KMS-11 (cell line): ENCODE measurements at regions not wholly inside any gene's neighbourhood (a gene's known extent, or its start where the extent isn't known, plus 50 kb on each side); places are given as distances from the start of the nearest gene placed in this dataset.

ENCODE experiments used
- H2AFZ ChIP-seq: fragments of 200-600 bp; sonication (generic); 2 replicates; pipeline ENCODE4 v1.6.1; 2016; ENCODE audit warnings: antibody characterized with exemption, mixed run types, low read depth
- H3K27ac ChIP-seq: fragments of 200-600 bp; sonication (generic); 2 replicates; pipeline ENCODE4 v1.6.1; 2016; ENCODE audit warnings: mild to moderate bottlenecking, mixed run types
- H3K27me3 ChIP-seq: fragments of 200-600 bp; sonication (generic); 2 replicates; pipeline ENCODE4 v1.6.1; 2017; ENCODE audit warnings: mild to moderate bottlenecking, low read depth, mixed run types, moderate library complexity; ENCODE audit not compliant: insufficient read depth
- H3K36me3 ChIP-seq: fragments of 200-600 bp; sonication (generic); 2 replicates; pipeline ENCODE4 v1.6.1; 2017; ENCODE audit warnings: mild to moderate bottlenecking, mixed run types; ENCODE audit not compliant: insufficient read depth
- H3K4me1 ChIP-seq: fragments of 200-600 bp; sonication (generic); 2 replicates; pipeline ENCODE4 v1.6.1; 2016; ENCODE audit warnings: mild to moderate bottlenecking, low read depth, mixed run types; ENCODE audit not compliant: poor library complexity, severe bottlenecking
- H3K4me2 ChIP-seq: fragments of 200-600 bp; sonication (generic); 2 replicates; pipeline ENCODE4 v1.7.0; 2016; ENCODE audit warnings: mild to moderate bottlenecking, mixed run types
- H3K4me3 ChIP-seq: fragments of 200-600 bp; sonication (generic); IDR thresholded peaks from 2 replicates; pipeline ENCODE4 v1.6.1; 2017; ENCODE audit warnings: low read depth, low read length, mixed read lengths; ENCODE audit not compliant: insufficient read depth
- H3K79me2 ChIP-seq: fragments of 200-600 bp; sonication (generic); 2 replicates; pipeline ENCODE4 v1.6.1; 2016; ENCODE audit warnings: low read depth, mixed run types; ENCODE audit not compliant: insufficient read depth
- H3K9ac ChIP-seq: fragments of 200-600 bp; sonication (generic); 2 replicates; pipeline ENCODE4 v1.6.1; 2016; ENCODE audit warnings: mild to moderate bottlenecking, mixed run types
- H4K20me1 ChIP-seq: fragments of 200-600 bp; sonication (generic); 2 replicates; pipeline ENCODE4 v1.6.1; 2016; ENCODE audit warnings: mild to moderate bottlenecking, mixed run types; ENCODE audit not compliant: insufficient read depth
- TF ChIP-seq, protein P1 (sequence below): fragments of 200-600 bp; sonication (generic); conservative IDR thresholded peaks from 2 replicates; pipeline ENCODE4 v1.6.1; 2017; ENCODE audit warnings: low read depth, mild to moderate bottlenecking, antibody characterized with exemption, low read length, moderate library complexity, mixed read lengths

DNA sequence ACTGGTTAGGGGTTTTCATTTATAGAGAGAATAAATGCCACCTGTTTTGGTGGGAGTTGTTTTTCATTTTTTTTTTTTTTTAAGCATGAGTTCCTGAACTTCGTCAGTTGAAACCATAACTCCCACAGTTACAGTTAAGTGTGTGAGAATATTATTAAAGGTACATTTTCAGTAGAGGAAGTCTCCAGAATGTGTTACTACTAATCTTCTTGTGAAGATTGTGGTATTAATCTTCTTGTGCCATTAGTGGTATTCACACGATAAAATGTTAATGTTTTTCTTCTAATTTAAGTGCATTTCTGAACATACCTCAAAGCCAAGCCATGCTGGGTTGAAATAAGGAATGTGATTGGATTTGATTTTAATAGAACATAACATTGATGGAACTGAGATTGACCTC lies 437.9 kb upstream of the GOLIM4 start:
- H3K79me2 ChIP-seq = no peaks in the 10 kb centered on the region
- no peak overlapping the region for H3K4me2 ChIP-seq
- TF ChIP-seq, protein P1, sequence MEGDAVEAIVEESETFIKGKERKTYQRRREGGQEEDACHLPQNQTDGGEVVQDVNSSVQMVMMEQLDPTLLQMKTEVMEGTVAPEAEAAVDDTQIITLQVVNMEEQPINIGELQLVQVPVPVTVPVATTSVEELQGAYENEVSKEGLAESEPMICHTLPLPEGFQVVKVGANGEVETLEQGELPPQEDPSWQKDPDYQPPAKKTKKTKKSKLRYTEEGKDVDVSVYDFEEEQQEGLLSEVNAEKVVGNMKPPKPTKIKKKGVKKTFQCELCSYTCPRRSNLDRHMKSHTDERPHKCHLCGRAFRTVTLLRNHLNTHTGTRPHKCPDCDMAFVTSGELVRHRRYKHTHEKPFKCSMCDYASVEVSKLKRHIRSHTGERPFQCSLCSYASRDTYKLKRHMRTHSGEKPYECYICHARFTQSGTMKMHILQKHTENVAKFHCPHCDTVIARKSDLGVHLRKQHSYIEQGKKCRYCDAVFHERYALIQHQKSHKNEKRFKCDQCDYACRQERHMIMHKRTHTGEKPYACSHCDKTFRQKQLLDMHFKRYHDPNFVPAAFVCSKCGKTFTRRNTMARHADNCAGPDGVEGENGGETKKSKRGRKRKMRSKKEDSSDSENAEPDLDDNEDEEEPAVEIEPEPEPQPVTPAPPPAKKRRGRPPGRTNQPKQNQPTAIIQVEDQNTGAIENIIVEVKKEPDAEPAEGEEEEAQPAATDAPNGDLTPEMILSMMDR = no peak
- H2AFZ ChIP-seq = no peak overlapping the region
- no peak overlapping the region for H3K27ac ChIP-seq
- H4K20me1 ChIP-seq = no peaks in the 10 kb centered on the region
- no peaks in the 10 kb centered on the region for H3K4me1 ChIP-seq
- no peak overlapping the region for H3K9ac ChIP-seq
- H3K36me3 ChIP-seq = no peaks in the 10 kb centered on the region
- H3K4me3 ChIP-seq = no peak overlapping the region
- no peaks in the 10 kb centered on the region for H3K27me3 ChIP-seq

GRCh38 chr3:168532135-168532534 lies 436.4 kb upstream of the GOLIM4 start:
- TF ChIP-seq, protein P1 = no peak
- no peaks in the 10 kb centered on the region for H3K36me3 ChIP-seq
- H3K79me2 ChIP-seq = no peaks in the 10 kb centered on the region
- H4K20me1 ChIP-seq = no peaks in the 10 kb centered on the region
- H3K4me2 ChIP-seq = no peak overlapping the region
- H3K4me1 ChIP-seq = no peaks in the 10 kb centered on the region
- H3K27me3 ChIP-seq = no peaks in the 10 kb centered on the region
- no peak overlapping the region for H3K27ac ChIP-seq
- no peak overlapping the region for H3K4me3 ChIP-seq
- no peak overlapping the region for H3K9ac ChIP-seq
- H2AFZ ChIP-seq = no peak overlapping the region

DNA sequence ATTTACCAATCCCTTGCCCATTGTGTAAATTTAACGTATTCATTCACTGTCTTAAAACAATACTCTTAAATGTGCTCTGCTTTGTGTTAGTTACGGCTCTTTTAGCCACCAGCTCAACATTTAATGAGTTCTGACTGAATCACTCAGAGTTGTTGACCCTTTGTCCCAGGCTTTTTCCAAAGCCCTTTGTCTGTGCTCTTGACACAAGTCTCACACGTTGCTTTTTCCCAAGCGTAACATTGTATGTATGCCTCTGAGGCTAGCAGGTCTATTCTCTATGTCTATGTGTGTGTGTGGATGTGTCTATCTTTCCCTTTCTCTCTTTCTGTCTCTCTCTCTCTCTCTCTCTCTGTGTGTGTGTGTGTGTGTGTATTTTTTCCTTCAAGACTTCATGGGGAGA lies 435.4 kb upstream of the GOLIM4 start:
- TF ChIP-seq, protein P1 = no peak
- no peak overlapping the region for H3K4me2 ChIP-seq
- no peaks in the 10 kb centered on the region for H3K4me1 ChIP-seq
- no peaks in the 10 kb centered on the region for H3K27me3 ChIP-seq
- no peaks in the 10 kb centered on the region for H3K79me2 ChIP-seq
- H3K36me3 ChIP-seq = no peaks in the 10 kb centered on the region
- H3K4me3 ChIP-seq = no peak overlapping the region
- no peak overlapping the region for H3K27ac ChIP-seq
- no peak overlapping the region for H2AFZ ChIP-seq
- no peaks in the 10 kb centered on the region for H4K20me1 ChIP-seq
- H3K9ac ChIP-seq = no peak overlapping the region

DNA sequence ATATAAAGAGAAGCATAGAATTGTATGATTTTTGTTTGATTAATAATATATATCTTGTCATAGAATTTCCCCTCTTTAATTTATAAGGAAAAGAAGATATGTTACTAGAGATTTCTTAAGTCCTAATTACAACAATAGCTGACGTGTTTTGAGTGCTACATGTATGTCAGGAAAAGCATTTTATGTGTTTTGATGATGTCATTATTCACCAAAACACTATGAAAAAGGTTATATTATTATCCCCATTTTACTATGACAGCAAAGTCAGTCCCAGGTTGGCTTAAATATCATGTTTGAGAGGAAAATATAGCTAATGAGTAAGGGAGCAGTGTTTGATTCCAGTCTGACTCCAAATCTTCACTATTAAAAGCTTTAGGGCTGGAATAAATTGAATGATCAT lies 428.4 kb upstream of the GOLIM4 start:
- Histone ChIP-seq H3K27ac (no peak overlapping the region), H3K9ac (no peak overlapping the region), H4K20me1 (no peaks in the 10 kb centered on the region), H3K27me3 (no peaks in the 10 kb centered on the region), H3K4me1 (no peaks in the 10 kb centered on the region), H3K4me2 (no peak overlapping the region), H3K4me3 (no peak overlapping the region), H3K36me3 (no peaks in the 10 kb centered on the region), H3K79me2 (no peaks in the 10 kb centered on the region), H2AFZ (no peak overlapping the region)
- TF ChIP-seq, protein P1 = no peak
